ENCODE measurements at regions not wholly inside any gene's neighbourhood (a gene's known extent, or its start where the extent isn't known, plus 50 kb on each side); places are given as distances from the start of the nearest gene placed in this dataset.

GRCh38 chr6:18565231-18565630 is 178.1 kb downstream of the RNF144B start:
- no peak for TF ChIP-seq CTCF (IDR thresholded peaks at IDR 0.05)
- no peak for TF ChIP-seq POLR2A (IDR thresholded peaks at IDR 0.05)
